ENCODE measurements at regions not wholly inside any gene's neighbourhood (a gene's known extent, or its start where the extent isn't known, plus 50 kb on each side); places are given as distances from the start of the nearest gene placed in this dataset.

DNA sequence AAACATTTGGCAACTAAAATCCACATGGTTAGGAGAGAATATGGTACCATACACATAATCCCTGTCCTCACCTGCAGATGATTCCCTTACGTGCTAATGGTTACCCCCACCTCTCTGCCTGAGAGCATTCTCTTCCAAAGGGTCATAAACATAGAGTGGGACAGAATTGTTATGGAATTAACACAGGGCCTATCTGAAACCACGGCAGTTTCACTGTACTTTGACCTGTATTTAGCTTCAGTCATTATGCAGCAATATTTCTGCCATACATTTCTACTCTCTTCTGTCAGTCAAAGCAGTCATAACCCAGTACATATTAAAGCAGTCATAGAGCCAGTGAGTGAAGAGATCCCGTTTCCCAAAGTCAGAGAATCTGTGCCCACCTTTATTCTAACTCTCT lies 1128.9 kb upstream of the NXPH2 start:
- H3K4me3 ChIP-seq (ENCODE audit: low read length) = no peak overlapping the region
- H3K36me3 ChIP-seq (ENCODE audit: low read depth, low read length) = no peaks in the 10 kb centered on the region
- H3K9me3 ChIP-seq (ENCODE audit: low read length) = no peaks in the 10 kb centered on the region
- H2AFZ ChIP-seq (ENCODE audit: low read length) = no peak overlapping the region
- H3K4me1 ChIP-seq (ENCODE audit: insufficient read depth, low read length) = no peaks in the 10 kb centered on the region
- no peak overlapping the region for H3K27ac ChIP-seq (ENCODE audit: low read length)
- no peak overlapping the region for H3K4me2 ChIP-seq (ENCODE audit: low read length)
- H3F3A ChIP-seq (ENCODE audit: low read length, unreplicated experiment) = no peaks in the 10 kb centered on the region
- intact Hi-C loops (cut with micrococcal nuclease) = no loop called here
- H3K27me3 ChIP-seq (ENCODE audit: low read length) = no peaks in the 10 kb centered on the region
- H3K79me2 ChIP-seq (ENCODE audit: low read length) = no peaks in the 10 kb centered on the region
- H4K20me1 ChIP-seq (ENCODE audit: low read length) = no peaks in the 10 kb centered on the region
- no TSS peak for BruUV-seq (replicated peaks)
- ChIA-PET POLR2A (ENCODE audit: unreplicated experiment) (no interaction called here), CTCF (no interaction called here)
- no peak for DNase-seq
- TF ChIP-seq CTCF (conservative IDR thresholded peaks at IDR 0.05; ENCODE audit: low read depth, low read length) = no peak
- TF ChIP-seq EZH2phosphoT487 (IDR thresholded peaks at IDR 0.05; ENCODE audit: borderline replicate concordance, low read length) = no peak
- no peak for TF ChIP-seq EZH2 (IDR thresholded peaks at IDR 0.05; ENCODE audit: low read length, unreplicated experiment)
- no peak for ATAC-seq
- H3K9ac ChIP-seq (ENCODE audit: low read length) = no peak overlapping the region
- H3K9me2 ChIP-seq (replicated peaks; ENCODE audit: low read length) = no peaks in the 10 kb centered on the region

- no TSS peak for BruUV-seq (replicated peaks)
- H3K4me3 ChIP-seq (ENCODE audit: low read length) = no peak overlapping the region
- TF ChIP-seq CTCF (conservative IDR thresholded peaks at IDR 0.05; ENCODE audit: low read depth, low read length) = no peak
- TF ChIP-seq EZH2 (IDR thresholded peaks at IDR 0.05; ENCODE audit: low read length, unreplicated experiment) = no peak
- TF ChIP-seq EZH2phosphoT487 (IDR thresholded peaks at IDR 0.05; ENCODE audit: borderline replicate concordance, low read length) = no peak
- no peak for ATAC-seq
- no peaks in the 10 kb centered on the region for H3F3A ChIP-seq (ENCODE audit: low read length, unreplicated experiment)
- H3K79me2 ChIP-seq (ENCODE audit: low read length) = no peaks in the 10 kb centered on the region
- no peak for DNase-seq
- H3K9me3 ChIP-seq (ENCODE audit: low read length) = no peaks in the 10 kb centered on the region
- CTCF ChIA-PET = no interaction called here
- H3K27me3 ChIP-seq (ENCODE audit: low read length) = no peaks in the 10 kb centered on the region
- no peak overlapping the region for H2AFZ ChIP-seq (ENCODE audit: low read length)
- H3K36me3 ChIP-seq (ENCODE audit: low read depth, low read length) = no peaks in the 10 kb centered on the region
- no peak overlapping the region for H3K9ac ChIP-seq (ENCODE audit: low read length)
- no peaks in the 10 kb centered on the region for H3K4me1 ChIP-seq (ENCODE audit: insufficient read depth, low read length)
- H4K20me1 ChIP-seq (ENCODE audit: low read length) = no peaks in the 10 kb centered on the region
- H3K9me2 ChIP-seq (replicated peaks; ENCODE audit: low read length) = no peaks in the 10 kb centered on the region
- POLR2A ChIA-PET (ENCODE audit: unreplicated experiment) = no interaction called here
- no peak overlapping the region for H3K27ac ChIP-seq (ENCODE audit: low read length)
- H3K4me2 ChIP-seq (ENCODE audit: low read length) = no peak overlapping the region
- intact Hi-C loops (cut with micrococcal nuclease) = no loop called here
Measured at GRCh38 chr2:139905624-139906023, 1125.4 kb upstream of the NXPH2 start.

- Histone ChIP-seq H3K27ac (ENCODE audit: low read length) (no peak overlapping the region), H3K9me3 (ENCODE audit: low read length) (no peaks in the 10 kb centered on the region), H3K4me3 (ENCODE audit: low read length) (no peak overlapping the region), H3K9ac (ENCODE audit: low read length) (no peak overlapping the region), H3K9me2 (replicated peaks; ENCODE audit: low read length) (no peaks in the 10 kb centered on the region), H3K27me3 (ENCODE audit: low read length) (no peaks in the 10 kb centered on the region), H3K36me3 (ENCODE audit: low read depth, low read length) (no peaks in the 10 kb centered on the region), H3K4me2 (ENCODE audit: low read length) (no peak overlapping the region), H3K4me1 (ENCODE audit: insufficient read depth, low read length) (no peaks in the 10 kb centered on the region), H3F3A (ENCODE audit: low read length, unreplicated experiment) (no peaks in the 10 kb centered on the region), H3K79me2 (ENCODE audit: low read length) (no peaks in the 10 kb centered on the region), H2AFZ (ENCODE audit: low read length) (no peak overlapping the region), H4K20me1 (ENCODE audit: low read length) (no peaks in the 10 kb centered on the region)
- TF ChIP-seq EZH2phosphoT487 (IDR thresholded peaks at IDR 0.05; ENCODE audit: borderline replicate concordance, low read length) (no peak), CTCF (conservative IDR thresholded peaks at IDR 0.05; ENCODE audit: low read depth, low read length) (no peak), EZH2 (IDR thresholded peaks at IDR 0.05; ENCODE audit: low read length, unreplicated experiment) (no peak)
- ATAC-seq (no peak), DNase-seq (no peak)
- BruUV-seq (replicated peaks) = no TSS peak
- POLR2A ChIA-PET (ENCODE audit: unreplicated experiment) = no interaction called here
- intact Hi-C loops (cut with micrococcal nuclease) = no loop called here
- CTCF ChIA-PET = no interaction called here
Measured at GRCh38 chr2:139891636-139892035, 1111.4 kb upstream of the NXPH2 start.
